ENCODE measurements at regions not wholly inside any gene's neighbourhood (a gene's known extent, or its start where the extent isn't known, plus 50 kb on each side); places are given as distances from the start of the nearest gene placed in this dataset.

DNA sequence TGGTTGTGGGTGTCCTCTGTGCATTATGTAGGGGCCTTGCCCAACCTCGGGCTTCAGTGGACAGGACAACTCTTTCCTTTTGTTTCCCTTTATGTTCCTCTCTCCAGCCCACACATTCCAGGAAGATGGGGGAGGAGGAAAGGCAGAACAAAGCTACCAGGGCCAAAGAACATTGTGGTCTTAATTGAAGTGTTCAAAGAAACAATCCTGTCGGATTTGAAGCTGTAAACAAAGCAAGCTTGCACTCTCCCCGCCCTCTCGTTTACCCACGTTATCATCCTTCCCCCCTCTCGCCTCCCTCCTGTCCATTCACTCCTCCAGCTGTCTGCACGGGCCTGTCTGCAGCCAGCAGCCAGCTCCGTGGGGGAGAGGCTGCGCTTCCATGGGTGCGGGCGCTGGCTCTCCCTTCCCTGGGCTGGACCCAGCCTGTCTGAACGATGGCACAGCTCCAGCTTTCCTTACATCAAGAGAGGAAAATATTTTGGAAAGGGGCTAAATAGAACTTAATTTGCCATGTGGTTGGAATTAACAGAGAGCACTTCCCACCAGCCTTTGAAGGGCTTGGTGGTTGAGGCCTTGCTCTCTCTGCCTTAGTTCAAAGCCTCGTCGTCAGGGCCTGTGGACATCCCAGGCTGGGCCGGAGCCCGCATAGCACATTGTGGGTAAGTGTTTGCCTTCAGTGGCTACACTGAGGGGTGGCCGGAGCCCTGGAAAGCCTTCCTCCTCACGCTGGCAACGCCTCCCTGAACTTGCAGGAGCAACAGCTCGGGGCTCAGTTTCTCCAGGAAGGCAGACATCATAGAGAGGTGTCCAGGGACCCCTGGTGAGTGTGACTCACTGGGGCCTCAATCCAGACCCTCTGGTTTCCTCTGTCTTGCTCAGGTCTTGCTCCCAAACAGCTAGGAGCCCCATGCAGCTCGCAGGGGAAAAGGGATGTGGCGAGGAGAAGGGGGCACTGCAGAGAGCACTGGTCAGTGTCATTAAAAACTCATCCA is 60.6 kb upstream of the HS6ST1 start (continued):
- TF ChIP-seq, protein P1, sequence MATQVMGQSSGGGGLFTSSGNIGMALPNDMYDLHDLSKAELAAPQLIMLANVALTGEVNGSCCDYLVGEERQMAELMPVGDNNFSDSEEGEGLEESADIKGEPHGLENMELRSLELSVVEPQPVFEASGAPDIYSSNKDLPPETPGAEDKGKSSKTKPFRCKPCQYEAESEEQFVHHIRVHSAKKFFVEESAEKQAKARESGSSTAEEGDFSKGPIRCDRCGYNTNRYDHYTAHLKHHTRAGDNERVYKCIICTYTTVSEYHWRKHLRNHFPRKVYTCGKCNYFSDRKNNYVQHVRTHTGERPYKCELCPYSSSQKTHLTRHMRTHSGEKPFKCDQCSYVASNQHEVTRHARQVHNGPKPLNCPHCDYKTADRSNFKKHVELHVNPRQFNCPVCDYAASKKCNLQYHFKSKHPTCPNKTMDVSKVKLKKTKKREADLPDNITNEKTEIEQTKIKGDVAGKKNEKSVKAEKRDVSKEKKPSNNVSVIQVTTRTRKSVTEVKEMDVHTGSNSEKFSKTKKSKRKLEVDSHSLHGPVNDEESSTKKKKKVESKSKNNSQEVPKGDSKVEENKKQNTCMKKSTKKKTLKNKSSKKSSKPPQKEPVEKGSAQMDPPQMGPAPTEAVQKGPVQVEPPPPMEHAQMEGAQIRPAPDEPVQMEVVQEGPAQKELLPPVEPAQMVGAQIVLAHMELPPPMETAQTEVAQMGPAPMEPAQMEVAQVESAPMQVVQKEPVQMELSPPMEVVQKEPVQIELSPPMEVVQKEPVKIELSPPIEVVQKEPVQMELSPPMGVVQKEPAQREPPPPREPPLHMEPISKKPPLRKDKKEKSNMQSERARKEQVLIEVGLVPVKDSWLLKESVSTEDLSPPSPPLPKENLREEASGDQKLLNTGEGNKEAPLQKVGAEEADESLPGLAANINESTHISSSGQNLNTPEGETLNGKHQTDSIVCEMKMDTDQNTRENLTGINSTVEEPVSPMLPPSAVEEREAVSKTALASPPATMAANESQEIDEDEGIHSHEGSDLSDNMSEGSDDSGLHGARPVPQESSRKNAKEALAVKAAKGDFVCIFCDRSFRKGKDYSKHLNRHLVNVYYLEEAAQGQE (IDR thresholded peaks at IDR 0.05; ENCODE audit: borderline replicate concordance in 1 of 2, low read depth in 1 of 2, low read length in 2 of 2) = no peak
- TF ChIP-seq RAD51 (IDR thresholded peaks at IDR 0.05; ENCODE audit: borderline replicate concordance) (no peak), SRSF9 (IDR thresholded peaks at IDR 0.05; ENCODE audit: borderline replicate concordance, insufficient read depth, low read depth, low read length, poor library complexity, severe bottlenecking) (no peak), ZNF749 (CRISPR knock-in tag; IDR thresholded peaks at IDR 0.05; ENCODE audit: borderline replicate concordance) (0 out of 2 replicates have a peak, but pooled peaks have one; percentile 21), FOSL2 (CRISPR knock-in tag; IDR thresholded peaks at IDR 0.05) (peak; percentile 18; the same call in 1 of the 2 replicates), ZSCAN20 (CRISPR knock-in tag; IDR thresholded peaks at IDR 0.05; ENCODE audit: borderline replicate concordance) (no peak), SNAPC2 (CRISPR knock-in tag; IDR thresholded peaks at IDR 0.05) (no peak), KDM5B (CRISPR knock-in tag; IDR thresholded peaks at IDR 0.05; ENCODE audit: borderline replicate concordance) (no peak), ZNF562 (CRISPR knock-in tag; IDR thresholded peaks at IDR 0.05; ENCODE audit: borderline replicate concordance) (no peak), TBL1XR1 (IDR thresholded peaks at IDR 0.05; ENCODE audit: borderline replicate concordance, low read length, partially characterized antibody) (no peak), ZNF331 (CRISPR knock-in tag; IDR thresholded peaks at IDR 0.05) (peak; percentile 65), LRRFIP1 (CRISPR knock-in tag; conservative IDR thresholded peaks at IDR 0.05) (no peak)
- TF ChIP-seq, protein P2, sequence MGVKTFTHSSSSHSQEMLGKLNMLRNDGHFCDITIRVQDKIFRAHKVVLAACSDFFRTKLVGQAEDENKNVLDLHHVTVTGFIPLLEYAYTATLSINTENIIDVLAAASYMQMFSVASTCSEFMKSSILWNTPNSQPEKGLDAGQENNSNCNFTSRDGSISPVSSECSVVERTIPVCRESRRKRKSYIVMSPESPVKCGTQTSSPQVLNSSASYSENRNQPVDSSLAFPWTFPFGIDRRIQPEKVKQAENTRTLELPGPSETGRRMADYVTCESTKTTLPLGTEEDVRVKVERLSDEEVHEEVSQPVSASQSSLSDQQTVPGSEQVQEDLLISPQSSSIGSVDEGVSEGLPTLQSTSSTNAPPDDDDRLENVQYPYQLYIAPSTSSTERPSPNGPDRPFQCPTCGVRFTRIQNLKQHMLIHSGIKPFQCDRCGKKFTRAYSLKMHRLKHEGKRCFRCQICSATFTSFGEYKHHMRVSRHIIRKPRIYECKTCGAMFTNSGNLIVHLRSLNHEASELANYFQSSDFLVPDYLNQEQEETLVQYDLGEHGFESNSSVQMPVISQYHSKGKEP (CRISPR knock-in tag; IDR thresholded peaks at IDR 0.05) = no peak
- TF ChIP-seq, protein P3, sequence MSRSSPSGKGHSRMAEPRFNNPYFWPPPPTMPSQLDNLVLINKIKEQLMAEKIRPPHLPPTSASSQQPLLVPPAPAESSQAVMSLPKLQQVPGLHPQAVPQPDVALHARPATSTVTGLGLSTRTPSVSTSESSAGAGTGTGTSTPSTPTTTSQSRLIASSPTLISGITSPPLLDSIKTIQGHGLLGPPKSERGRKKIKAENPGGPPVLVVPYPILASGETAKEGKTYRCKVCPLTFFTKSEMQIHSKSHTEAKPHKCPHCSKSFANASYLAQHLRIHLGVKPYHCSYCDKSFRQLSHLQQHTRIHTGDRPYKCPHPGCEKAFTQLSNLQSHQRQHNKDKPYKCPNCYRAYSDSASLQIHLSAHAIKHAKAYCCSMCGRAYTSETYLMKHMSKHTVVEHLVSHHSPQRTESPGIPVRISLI (CRISPR knock-in tag; IDR thresholded peaks at IDR 0.05; ENCODE audit: borderline replicate concordance) = no peak
- TF ChIP-seq, protein P4, sequence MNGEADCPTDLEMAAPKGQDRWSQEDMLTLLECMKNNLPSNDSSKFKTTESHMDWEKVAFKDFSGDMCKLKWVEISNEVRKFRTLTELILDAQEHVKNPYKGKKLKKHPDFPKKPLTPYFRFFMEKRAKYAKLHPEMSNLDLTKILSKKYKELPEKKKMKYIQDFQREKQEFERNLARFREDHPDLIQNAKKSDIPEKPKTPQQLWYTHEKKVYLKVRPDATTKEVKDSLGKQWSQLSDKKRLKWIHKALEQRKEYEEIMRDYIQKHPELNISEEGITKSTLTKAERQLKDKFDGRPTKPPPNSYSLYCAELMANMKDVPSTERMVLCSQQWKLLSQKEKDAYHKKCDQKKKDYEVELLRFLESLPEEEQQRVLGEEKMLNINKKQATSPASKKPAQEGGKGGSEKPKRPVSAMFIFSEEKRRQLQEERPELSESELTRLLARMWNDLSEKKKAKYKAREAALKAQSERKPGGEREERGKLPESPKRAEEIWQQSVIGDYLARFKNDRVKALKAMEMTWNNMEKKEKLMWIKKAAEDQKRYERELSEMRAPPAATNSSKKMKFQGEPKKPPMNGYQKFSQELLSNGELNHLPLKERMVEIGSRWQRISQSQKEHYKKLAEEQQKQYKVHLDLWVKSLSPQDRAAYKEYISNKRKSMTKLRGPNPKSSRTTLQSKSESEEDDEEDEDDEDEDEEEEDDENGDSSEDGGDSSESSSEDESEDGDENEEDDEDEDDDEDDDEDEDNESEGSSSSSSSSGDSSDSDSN (CRISPR knock-in tag; IDR thresholded peaks at IDR 0.05) = peak; percentile 68; the same call in 1 of the 2 replicates
